H1 (cell line): ENCODE measurements at regions not wholly inside any gene's neighbourhood (a gene's known extent, or its start where the extent isn't known, plus 50 kb on each side); places are given as distances from the start of the nearest gene placed in this dataset.

Experiments
- CTCF ChIA-PET: fragments of 300-600 bp; sonication (Branson Sonifier 250); formaldehyde crosslinking; loops from one replicate; lab custom pipeline; 2021; ENCODE audit not compliant: partially characterized antibody; lab: Charles Lee
- POLR2A ChIA-PET: fragments of 300-600 bp; sonication (Branson Sonifier 250); formaldehyde crosslinking; loops from one replicate; lab custom pipeline; 2021; ENCODE audit warnings: inconsistent platforms; ENCODE audit not compliant: partially characterized antibody; lab: Charles Lee
- DNase-seq, 2 experiments: peaks; one replicate each; pipeline versions ENCODE4 v3.0.0 to v3.0.0-alpha.2; 2010 to 2022; ENCODE audit warnings: low spot score in 2 of 2, low read depth in 1 of 2, mixed read lengths in 1 of 2
- FAIRE-seq: peaks from 2 replicates; lab custom pipeline; 2011; peaks lifted over from hg19 to GRCh38; lab: Jason Lieb, UNC
- H2AFZ ChIP-seq: 2 replicates; pipeline ENCODE4 v1.8.1; 2012; ENCODE audit warnings: low read length, inconsistent platforms
- H2AK5ac ChIP-seq: 2 replicates; pipeline ENCODE4 v1.6.1; 2013; ENCODE audit warnings: low read depth, low read length
- H2BK120ac ChIP-seq: replicated peaks from 2 replicates; pipeline ENCODE3; 2013; ENCODE audit warnings: low read depth, low read length, inconsistent platforms
- H2BK12ac ChIP-seq: 2 replicates; pipeline ENCODE4 v1.6.1; 2013; ENCODE audit warnings: low read depth, low read length
- H2BK15ac ChIP-seq: 2 replicates; pipeline ENCODE4 v1.6.1; 2013; ENCODE audit warnings: low read length
- H2BK20ac ChIP-seq: 2 replicates; pipeline ENCODE4 v1.6.1; 2013; ENCODE audit warnings: low read length
- H2BK5ac ChIP-seq: 2 replicates; pipeline ENCODE4 v1.6.1; 2013; ENCODE audit warnings: low read depth, low read length
- H3K14ac ChIP-seq: 2 replicates; pipeline ENCODE4 v1.6.1; 2013; ENCODE audit warnings: inconsistent platforms; ENCODE audit not compliant: insufficient read length
- H3K18ac ChIP-seq: 2 replicates; pipeline ENCODE4 v1.6.1; 2013; ENCODE audit warnings: low read length; ENCODE audit errors: extremely low read depth
- H3K23ac ChIP-seq: 2 replicates; pipeline ENCODE4 v1.6.1; 2013; ENCODE audit warnings: inconsistent platforms; ENCODE audit not compliant: insufficient read length
- H3K23me2 ChIP-seq: 2 replicates; pipeline ENCODE4 v1.6.1; 2013; ENCODE audit warnings: low read depth, low read length
- H3K27ac ChIP-seq: 2 replicates; pipeline ENCODE4 v1.6.1; 2011; ENCODE audit warnings: low read depth, low read length, inconsistent platforms
- H3K27me3 ChIP-seq, 4 experiments: replicated peaks in 1 of 4; 1 replicate in 1 of 4; 2 replicates in 3 of 4; pipeline versions ENCODE4 v1.6.1 to v1.8.1; 2011 to 2013; ENCODE audit warnings: low read length in 3 of 4, mild to moderate bottlenecking in 3 of 4, inconsistent platforms in 2 of 4, mixed read lengths in 2 of 4, moderate library complexity in 1 of 4; ENCODE audit not compliant: control insufficient read depth in 3 of 4, insufficient read depth in 3 of 4; ENCODE audit errors: extremely low read depth in 1 of 4
- H3K36me3 ChIP-seq, 4 experiments: 2 replicates each; pipeline versions ENCODE4 v1.6.1 to v1.8.1; 2011 to 2013; ENCODE audit warnings: mild to moderate bottlenecking in 4 of 4, low read length in 3 of 4, moderate library complexity in 2 of 4, control low read depth in 1 of 4, inconsistent platforms in 1 of 4; ENCODE audit not compliant: insufficient read depth in 4 of 4, control insufficient read depth in 2 of 4
- H3K4ac ChIP-seq: replicated peaks from 2 replicates; pipeline ENCODE3; 2013; ENCODE audit warnings: low read length, low read depth, mixed read lengths, inconsistent platforms; ENCODE audit not compliant: insufficient read length
- H3K4me1 ChIP-seq, 4 experiments: replicated peaks in 1 of 4; 1 replicate in 1 of 4; 2 replicates in 3 of 4; pipeline versions ENCODE4 v1.6.1 to v1.8.1; 2011 to 2013; ENCODE audit warnings: low read length in 3 of 4, inconsistent platforms in 2 of 4, mixed read lengths in 1 of 4; ENCODE audit not compliant: insufficient read depth in 4 of 4, control insufficient read depth in 3 of 4
- H3K4me2 ChIP-seq, 2 experiments: 2 replicates each; pipeline versions ENCODE4 v1.6.1 to v1.8.1; 2011 to 2013; ENCODE audit warnings: low read depth in 2 of 2, low read length in 2 of 2, control low read depth in 1 of 2, inconsistent platforms in 1 of 2, mild to moderate bottlenecking in 1 of 2; ENCODE audit not compliant: insufficient read depth in 1 of 2
- H3K4me3 ChIP-seq, 4 experiments: fragments of 200-600, 300-600 bp in 1 of 4; sonication (generic), shearing (Covaris generic), sonication (Bioruptor Twin) in 1 of 4; 2 replicates each; pipeline versions ENCODE4 v1.5.1 to v1.8.1; 2011 to 2016; ENCODE audit warnings: low read length in 4 of 4, low read depth in 3 of 4, control low read depth in 2 of 4, inconsistent platforms in 2 of 4, mild to moderate bottlenecking in 2 of 4, mixed read lengths in 1 of 4, moderate library complexity in 1 of 4; ENCODE audit not compliant: insufficient read depth in 2 of 4; ENCODE audit errors: extremely low read depth in 1 of 4
- H3K56ac ChIP-seq: replicated peaks from 2 replicates; pipeline ENCODE3; 2013; ENCODE audit warnings: low read depth, mild to moderate bottlenecking, mixed read lengths, low read length, inconsistent platforms; ENCODE audit not compliant: insufficient read length
- H3K79me1 ChIP-seq: 2 replicates; pipeline ENCODE4 v1.6.1; 2013; ENCODE audit warnings: low read depth, low read length, control low read depth
- H3K79me2 ChIP-seq, 2 experiments: 2 replicates each; pipeline versions ENCODE4 v1.6.1 to v1.8.1; 2012 to 2013; ENCODE audit warnings: low read length in 2 of 2, mild to moderate bottlenecking in 2 of 2, inconsistent platforms in 1 of 2; ENCODE audit not compliant: insufficient read depth in 2 of 2, control insufficient read depth in 1 of 2
- H3K9ac ChIP-seq, 4 experiments: replicated peaks in 1 of 4; 1 replicate in 1 of 4; 2 replicates in 3 of 4; pipeline versions ENCODE4 v1.6.1 to v1.8.1; 2011 to 2013; ENCODE audit warnings: low read depth in 3 of 4, low read length in 3 of 4, control low read depth in 2 of 4, mild to moderate bottlenecking in 2 of 4, moderate library complexity in 2 of 4, inconsistent platforms in 1 of 4; ENCODE audit errors: extremely low read depth in 1 of 4
- H3K9me3 ChIP-seq, 2 experiments: 2 replicates each; pipeline versions ENCODE4 v1.6.1 to v1.8.1; 2012 to 2013; ENCODE audit warnings: mild to moderate bottlenecking in 2 of 2, moderate library complexity in 2 of 2, control low read depth in 1 of 2, inconsistent platforms in 1 of 2, low read depth in 1 of 2, low read length in 1 of 2, mixed read lengths in 1 of 2; ENCODE audit not compliant: insufficient read depth in 2 of 2
- H4K20me1 ChIP-seq, 2 experiments: replicated peaks in 1 of 2; 2 replicates each; pipeline versions ENCODE3 to v1.8.1; 2011 to 2013; ENCODE audit warnings: inconsistent platforms in 2 of 2, low read length in 2 of 2, mild to moderate bottlenecking in 1 of 2; ENCODE audit not compliant: insufficient read depth in 2 of 2, control insufficient read depth in 1 of 2
- H4K5ac ChIP-seq: 2 replicates; pipeline ENCODE4 v1.6.1; 2013; ENCODE audit warnings: low read length, low read depth, mixed read lengths, inconsistent platforms; ENCODE audit not compliant: insufficient read length
- H4K8ac ChIP-seq: 2 replicates; pipeline ENCODE4 v1.8.0; 2013; ENCODE audit warnings: mild to moderate bottlenecking, moderate library complexity, low read length, inconsistent platforms; ENCODE audit not compliant: insufficient read depth; ENCODE audit errors: extremely low read depth
- H4K91ac ChIP-seq: replicated peaks from 2 replicates; pipeline ENCODE3; 2013; ENCODE audit warnings: low read length, mixed read lengths, inconsistent platforms; ENCODE audit not compliant: insufficient read length
- BCL11A ChIP-seq, 2 experiments: IDR thresholded peaks; one replicate each; pipeline ENCODE4 v1.6.1; 2011; ENCODE audit warnings: low read depth in 2 of 2, low read length in 2 of 2, mild to moderate bottlenecking in 2 of 2
- CHD2 ChIP-seq: IDR thresholded peaks from 2 replicates; pipeline ENCODE4 v1.6.1; 2012; ENCODE audit warnings: low read length, improper control_type of control experiment
- EGR1 ChIP-seq: IDR thresholded peaks from 2 replicates; pipeline ENCODE4 v1.6.1; 2011; ENCODE audit warnings: low read depth, low read length, borderline replicate concordance
- EP300 ChIP-seq, 2 experiments: IDR thresholded peaks; 1 replicate in 1 of 2; 2 replicates in 1 of 2; pipeline ENCODE4 v1.6.1; 2011 to 2012; ENCODE audit warnings: low read depth in 2 of 2, low read length in 2 of 2, mild to moderate bottlenecking in 2 of 2, borderline replicate concordance in 1 of 2, inconsistent platforms in 1 of 2, moderate library complexity in 1 of 2
- KDM1A ChIP-seq: fragments of 200-600, 300-600 bp; sonication (generic); IDR thresholded peaks from 2 replicates; pipeline ENCODE4 v1.7.1; 2016; ENCODE audit warnings: mild to moderate bottlenecking, low read length, borderline replicate concordance
- PHF8 ChIP-seq: fragments of 200-600 bp; sonication (generic); conservative IDR thresholded peaks from 2 replicates; pipeline ENCODE4 v1.7.1; 2012; ENCODE audit warnings: low read depth, mild to moderate bottlenecking, inconsistent platforms, low read length, moderate library complexity
- POLR2AphosphoS5 ChIP-seq: IDR thresholded peaks from 2 replicates; pipeline ENCODE4 v1.6.1; 2011; ENCODE audit warnings: low read depth, low read length
- POU5F1 ChIP-seq: IDR thresholded peaks from 2 replicates; pipeline ENCODE4 v1.6.1; 2011; ENCODE audit warnings: low read depth, mild to moderate bottlenecking, low read length, moderate library complexity
- RFX5 ChIP-seq: IDR thresholded peaks from 2 replicates; pipeline ENCODE4 v1.6.1; 2011; ENCODE audit warnings: low read depth, low read length, improper control_type of control experiment, borderline replicate concordance
- SAP30 ChIP-seq: fragments of 300-600 bp; sonication (generic); IDR thresholded peaks from 2 replicates; pipeline ENCODE4 v1.7.1; 2012; ENCODE audit warnings: low read length, moderate library complexity, mild to moderate bottlenecking, inconsistent platforms; ENCODE audit not compliant: insufficient read depth, insufficient replicate concordance
- SIN3A ChIP-seq, 2 experiments: IDR thresholded peaks in 1 of 2; conservative IDR thresholded peaks in 1 of 2; 2 replicates each; pipeline ENCODE4 v1.6.1; 2011 to 2012; ENCODE audit warnings: low read length in 2 of 2, improper control_type of control experiment in 1 of 2, low read depth in 1 of 2, mild to moderate bottlenecking in 1 of 2
- SIX5 ChIP-seq: IDR thresholded peaks from 2 replicates; pipeline ENCODE4 v1.6.1; 2011; ENCODE audit warnings: mild to moderate bottlenecking, low read depth, low read length
- TAF1 ChIP-seq: IDR thresholded peaks from 2 replicates; pipeline ENCODE4 v1.6.1; 2011; ENCODE audit warnings: mild to moderate bottlenecking, low read depth, low read length
- TEAD4 ChIP-seq: IDR thresholded peaks from 2 replicates; pipeline ENCODE4 v1.6.1; 2012; ENCODE audit warnings: low read depth, low read length, inconsistent platforms, mixed read lengths
- WGBS, 2 experiments: shearing (Covaris generic) in 1 of 2; methylation state at CpG; one replicate each; pipeline versions ENCODE4 v1.1.6 to v1.1.7; 2013 to 2015; ENCODE audit warnings: low lambda C conversion rate in 2 of 2, mixed read lengths in 2 of 2, inconsistent platforms in 1 of 2, low coverage in 1 of 2, missing lambda C conversion rate in 1 of 2; ENCODE audit not compliant: insufficient replicate concordance in 2 of 2, insufficient coverage in 1 of 2, insufficient read length in 1 of 2; ENCODE audit errors: extremely low coverage in 1 of 2, missing lambda C conversion rate in 1 of 2; 5-methylcytosine and 5-hydroxymethylcytosine counted together
- TF ChIP-seq, protein P1 (sequence below): IDR thresholded peaks from 2 replicates; pipeline ENCODE4 v1.6.1; 2012; ENCODE audit warnings: inconsistent platforms

DNA sequence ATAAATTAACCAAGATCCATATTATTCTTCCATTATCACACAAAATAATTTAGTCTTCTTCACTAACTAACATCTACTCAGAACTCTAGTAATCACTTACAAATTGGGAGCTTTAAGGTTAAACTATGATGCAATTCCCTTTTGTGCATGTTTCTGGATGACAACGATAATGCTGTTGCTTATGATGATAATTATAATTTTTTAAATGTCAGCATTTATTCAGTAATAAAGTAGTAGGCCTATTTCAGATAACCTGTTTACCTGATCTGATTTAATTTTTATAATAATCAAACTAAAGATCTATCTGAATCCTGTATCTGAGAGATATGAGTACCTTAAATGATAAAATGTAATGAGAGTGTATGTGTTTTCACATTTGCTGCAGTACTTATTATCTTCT, 507.8 kb upstream of the GRID2 start:
- H3K9me3 ChIP-seq, result no peaks in the 10 kb centered on the region
- H3K4me3 ChIP-seq, result no peak overlapping the region
- no peaks in the 10 kb centered on the region for H3K79me2 ChIP-seq
- H3K79me1 ChIP-seq, result no peaks in the 10 kb centered on the region
- H3K9ac ChIP-seq, result no peak overlapping the region
- H3K23ac ChIP-seq, result no peak overlapping the region
- no peak overlapping the region for H4K5ac ChIP-seq
- no peak overlapping the region for H3K27ac ChIP-seq
- no peaks in the 10 kb centered on the region for H4K20me1 ChIP-seq
- no peak overlapping the region for H3K18ac ChIP-seq
- H4K91ac ChIP-seq, result no peak overlapping the region
- H2AFZ ChIP-seq, result no peak overlapping the region
- no peak overlapping the region for H2BK15ac ChIP-seq
- H3K14ac ChIP-seq, result no peak overlapping the region
- no peak overlapping the region for H4K8ac ChIP-seq
- H2BK12ac ChIP-seq, result no peak overlapping the region
- H2BK120ac ChIP-seq, result no peak overlapping the region
- no peak overlapping the region for H2BK20ac ChIP-seq
- no peaks in the 10 kb centered on the region for H3K23me2 ChIP-seq
- no peaks in the 10 kb centered on the region for H3K4me1 ChIP-seq
- no peak overlapping the region for H2AK5ac ChIP-seq
- H3K36me3 ChIP-seq, result no peaks in the 10 kb centered on the region
- DNase-seq (no peak), FAIRE-seq (no peak)
- WGBS, 2 experiments, result 94% methylated on average over 1 of the region's 1 CpG; no CpG with 5 or more reads in 1 of the 2 experiments
- CTCF ChIA-PET, result no interaction called here
- no peaks in the 10 kb centered on the region for H3K27me3 ChIP-seq
- no peak overlapping the region for H3K56ac ChIP-seq
- no peak overlapping the region for H3K4me2 ChIP-seq
- POLR2A ChIA-PET, result no interaction called here
- no peak overlapping the region for H2BK5ac ChIP-seq
- no peak overlapping the region for H3K4ac ChIP-seq
- TF ChIP-seq KDM1A (no peak), PHF8 (no peak), SIN3A (conservative IDR thresholded peaks at IDR 0.05 in 1 of 2, IDR thresholded peaks at IDR 0.05 in 1 of 2; ENCODE audit: low read depth in 1 of 2, low read length in 2 of 2) (no peak), POLR2AphosphoS5 (no peak), BCL11A (IDR thresholded peaks at IDR 0.05; ENCODE audit: low read depth in 2 of 2, low read length in 2 of 2) (no peak), EGR1 (no peak), TEAD4 (no peak), CHD2 (no peak), POU5F1 (no peak), EP300 (IDR thresholded peaks at IDR 0.05; ENCODE audit: borderline replicate concordance in 1 of 2, low read depth in 2 of 2, low read length in 2 of 2) (no peak), SIX5 (no peak), TAF1 (no peak), SAP30 (no peak), RFX5 (no peak)
- TF ChIP-seq, protein P1, sequence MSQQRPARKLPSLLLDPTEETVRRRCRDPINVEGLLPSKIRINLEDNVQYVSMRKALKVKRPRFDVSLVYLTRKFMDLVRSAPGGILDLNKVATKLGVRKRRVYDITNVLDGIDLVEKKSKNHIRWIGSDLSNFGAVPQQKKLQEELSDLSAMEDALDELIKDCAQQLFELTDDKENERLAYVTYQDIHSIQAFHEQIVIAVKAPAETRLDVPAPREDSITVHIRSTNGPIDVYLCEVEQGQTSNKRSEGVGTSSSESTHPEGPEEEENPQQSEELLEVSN, result no peak
